ENCODE measurements at regions not wholly inside any gene's neighbourhood (a gene's known extent, or its start where the extent isn't known, plus 50 kb on each side); places are given as distances from the start of the nearest gene placed in this dataset.

GRCh38 chr14:48744202-48744601, 842.0 kb downstream of the RPS29 start:
- intact Hi-C loops (cut with DNase I; ENCODE audit: low total_unique reads) (loop anchor here (1.0 kb wide), 1 partner anchor 32 kb away; no protein-coding TSS in a partner anchor), in situ Hi-C loops (cut with MboI; ENCODE audit: low pct_ligation_motif_present in 1 of 4, low pct_unique_long_range_greater_than_20kb in 1 of 4, low sequenced_read_pairs in 3 of 4) (no loop called here)
- Histone ChIP-seq H3K9me3 (peaks cover 0 to under 1% of the 10 kb centered on the region in 2 donors), H3K36me3 (no peaks in the 10 kb centered on the region), H3K27me3 (no peaks in the 10 kb centered on the region), H3K4me1 (no peaks in the 10 kb centered on the region), H3K27ac (no peak overlapping the region), H3K4me3 (no peak overlapping the region)
- WGBS, 2 donors (ENCODE audit: low coverage in 1 of 2): 54% methylated on average over 2 of the region's 2 CpGs
- no peak for TF ChIP-seq POLR2AphosphoS5 (IDR thresholded peaks at IDR 0.05)
- TF ChIP-seq, protein P1, sequence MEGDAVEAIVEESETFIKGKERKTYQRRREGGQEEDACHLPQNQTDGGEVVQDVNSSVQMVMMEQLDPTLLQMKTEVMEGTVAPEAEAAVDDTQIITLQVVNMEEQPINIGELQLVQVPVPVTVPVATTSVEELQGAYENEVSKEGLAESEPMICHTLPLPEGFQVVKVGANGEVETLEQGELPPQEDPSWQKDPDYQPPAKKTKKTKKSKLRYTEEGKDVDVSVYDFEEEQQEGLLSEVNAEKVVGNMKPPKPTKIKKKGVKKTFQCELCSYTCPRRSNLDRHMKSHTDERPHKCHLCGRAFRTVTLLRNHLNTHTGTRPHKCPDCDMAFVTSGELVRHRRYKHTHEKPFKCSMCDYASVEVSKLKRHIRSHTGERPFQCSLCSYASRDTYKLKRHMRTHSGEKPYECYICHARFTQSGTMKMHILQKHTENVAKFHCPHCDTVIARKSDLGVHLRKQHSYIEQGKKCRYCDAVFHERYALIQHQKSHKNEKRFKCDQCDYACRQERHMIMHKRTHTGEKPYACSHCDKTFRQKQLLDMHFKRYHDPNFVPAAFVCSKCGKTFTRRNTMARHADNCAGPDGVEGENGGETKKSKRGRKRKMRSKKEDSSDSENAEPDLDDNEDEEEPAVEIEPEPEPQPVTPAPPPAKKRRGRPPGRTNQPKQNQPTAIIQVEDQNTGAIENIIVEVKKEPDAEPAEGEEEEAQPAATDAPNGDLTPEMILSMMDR (IDR thresholded peaks at IDR 0.05): no peak
- no peak for DNase-seq

DNA sequence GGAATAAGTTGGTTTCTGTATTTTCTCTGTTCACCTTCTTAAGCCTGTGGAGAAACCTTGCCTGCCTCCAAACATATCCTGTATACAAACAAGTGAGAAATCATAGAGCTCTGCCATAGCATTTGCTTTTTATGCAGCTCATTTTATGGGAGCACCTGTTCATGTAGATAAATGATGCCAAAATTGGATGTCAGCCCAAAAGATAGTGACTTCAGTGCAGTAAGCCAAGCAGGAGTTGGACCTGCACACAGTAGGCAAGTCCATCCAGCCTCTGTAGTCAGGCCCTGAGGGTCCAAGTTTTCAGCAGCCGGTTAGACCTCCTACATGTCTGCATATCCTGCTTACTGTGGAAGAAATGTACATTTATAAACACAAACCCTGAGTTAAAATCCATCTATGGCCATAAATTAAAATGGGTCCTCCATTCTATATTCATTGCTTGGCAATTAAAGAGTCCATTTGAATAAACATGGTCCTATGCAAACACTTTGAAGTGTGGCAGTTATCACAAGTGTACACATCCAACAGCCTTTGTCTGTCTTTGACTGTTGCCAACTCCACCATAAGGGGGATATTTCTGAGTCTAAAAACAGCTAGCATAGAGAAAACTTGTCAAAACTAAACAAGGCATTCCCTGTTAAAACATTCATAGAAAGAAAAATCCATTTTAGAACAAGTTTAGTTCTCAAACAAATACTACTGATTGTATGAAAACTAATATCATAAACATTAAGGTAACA, 847.8 kb downstream of the RPS29 start:
- TF ChIP-seq EP300 (IDR thresholded peaks at IDR 0.05; ENCODE audit: low read depth) (no peak), POLR2A (IDR thresholded peaks at IDR 0.05) (no peak), POLR2AphosphoS5 (IDR thresholded peaks at IDR 0.05) (no peak)
- TF ChIP-seq, protein P1 (IDR thresholded peaks at IDR 0.05): no peak
- 82% methylated on average over 1 of the region's 1 CpG; no CpG with 5 or more reads in 1 of the 2 donors for WGBS, 2 donors (ENCODE audit: low coverage in 1 of 2)
- Histone ChIP-seq H3K9me3 (no peaks in the 10 kb centered on the region), H3K27me3 (no peaks in the 10 kb centered on the region), H3K4me3 (no peak overlapping the region), H3K36me3 (no peaks in the 10 kb centered on the region), H3K4me1 (no peaks in the 10 kb centered on the region), H3K27ac (no peak overlapping the region)
- DNase-seq: no peak
- intact Hi-C loops (cut with DNase I; ENCODE audit: low total_unique reads) (no loop called here), in situ Hi-C loops (cut with MboI; ENCODE audit: low pct_ligation_motif_present in 1 of 4, low pct_unique_long_range_greater_than_20kb in 1 of 4, low sequenced_read_pairs in 3 of 4) (no loop called here)

- Histone ChIP-seq H3K9me3 (no peaks in the 10 kb centered on the region), H3K4me1 (no peaks in the 10 kb centered on the region), H3K27me3 (no peaks in the 10 kb centered on the region), H3K27ac (no peak overlapping the region), H3K36me3 (no peaks in the 10 kb centered on the region), H3K4me3 (no peak overlapping the region)
- no peak for TF ChIP-seq POLR2A (IDR thresholded peaks at IDR 0.05)
- TF ChIP-seq, protein P1 (IDR thresholded peaks at IDR 0.05): no peak
- TF ChIP-seq EP300 (IDR thresholded peaks at IDR 0.05; ENCODE audit: low read depth): no peak
- TF ChIP-seq POLR2AphosphoS5 (IDR thresholded peaks at IDR 0.05): no peak
- DNase-seq: no peak
- intact Hi-C loops (cut with DNase I; ENCODE audit: low total_unique reads) (no loop called here), in situ Hi-C loops (cut with MboI; ENCODE audit: low pct_ligation_motif_present in 1 of 4, low pct_unique_long_range_greater_than_20kb in 1 of 4, low sequenced_read_pairs in 3 of 4) (no loop called here)
- WGBS, 2 donors (ENCODE audit: low coverage in 1 of 2): 81 to 87% methylated on average over 3 of the region's 3 CpGs
These were observed 850.6 kb downstream of the RPS29 start for GRCh38 chr14:48735607-48736006.

DNA sequence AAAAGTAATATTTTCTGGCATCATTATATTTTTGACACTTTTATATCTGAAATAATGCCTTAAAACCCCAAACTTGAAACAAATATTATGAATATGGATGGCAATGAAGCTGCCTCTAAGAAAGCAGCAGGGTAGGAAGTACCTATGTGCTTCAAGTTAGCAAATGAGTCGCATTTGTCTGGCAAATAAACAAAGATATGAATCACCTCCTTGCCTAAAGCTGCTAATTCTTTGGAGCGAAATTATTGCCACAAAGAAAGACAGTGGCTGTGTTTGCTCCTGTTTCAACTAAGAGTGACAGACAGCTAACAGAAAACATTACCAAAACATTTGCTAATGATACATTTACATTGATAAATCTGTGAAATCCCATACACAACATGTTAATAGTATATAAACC, 854.9 kb downstream of the RPS29 start:
- Histone ChIP-seq H3K9me3 (no peaks in the 10 kb centered on the region), H3K4me1 (no peaks in the 10 kb centered on the region), H3K4me3 (no peak overlapping the region), H3K27me3 (no peaks in the 10 kb centered on the region), H3K27ac (no peak overlapping the region), H3K36me3 (no peaks in the 10 kb centered on the region)
- WGBS, 2 donors (ENCODE audit: low coverage in 1 of 2): 54 to 71% methylated on average over 1 to 2 of the region's 2 CpGs
- in situ Hi-C loops (cut with MboI; ENCODE audit: low pct_ligation_motif_present in 1 of 4, low pct_unique_long_range_greater_than_20kb in 1 of 4, low sequenced_read_pairs in 3 of 4) (no loop called here), intact Hi-C loops (cut with DNase I; ENCODE audit: low total_unique reads) (no loop called here)
- DNase-seq: no peak
- no peak for TF ChIP-seq POLR2AphosphoS5 (IDR thresholded peaks at IDR 0.05)
- TF ChIP-seq POLR2A (IDR thresholded peaks at IDR 0.05): no peak
- TF ChIP-seq, protein P1 (IDR thresholded peaks at IDR 0.05): no peak
- no peak for TF ChIP-seq EP300 (IDR thresholded peaks at IDR 0.05; ENCODE audit: low read depth)
